K562 (cell line): ENCODE measurements at regions not wholly inside any gene's neighbourhood (a gene's known extent, or its start where the extent isn't known, plus 50 kb on each side); places are given as distances from the start of the nearest gene placed in this dataset.

Experiments used
- ATAC-seq: fragments of 200-7000 bp; cut with Tn5 transposase; 3 replicates; pipeline ENCODE4 v1.9.1; 2020; ENCODE audit warnings: moderate library complexity
- BruUV-seq: library from RNA; stranded (reverse); fragments of 400-500 nt; replicated peaks from 2 replicates; lab custom pipeline; 2021; lab: Mats Ljungman, UMichigan
- CTCF ChIA-PET: fragments of 300-600 bp; formaldehyde crosslinking; extraction: SDS; loops from one replicate; lab custom pipeline; 2021; ENCODE audit warnings: low intra/inter-chr PET ratio; lab: Yijun Ruan, JAX
- POLR2A ChIA-PET: fragments of 300-600, 350-650 bp; sonication (Branson Sonifier 250); formaldehyde crosslinking; extraction: SDS; loops from one replicate; lab custom pipeline; 2021; ENCODE audit warnings: antibody characterized with exemption, inconsistent platforms; lab: Yijun Ruan, JAX
- DNase-seq, 4 experiments: peaks; one replicate each; pipeline versions ENCODE4 v3.0.0 to v3.0.0-alpha.2; 2011 to 2018; ENCODE audit warnings: low spot score in 3 of 4, mixed read lengths in 3 of 4; ENCODE audit errors: extremely low read depth in 1 of 4
- FAIRE-seq: peaks from 2 replicates; lab custom pipeline; 2011; peaks lifted over from hg19 to GRCh38; lab: Jason Lieb, UNC
- H2AFZ ChIP-seq: 2 replicates; pipeline ENCODE4 v1.6.0; 2011; ENCODE audit warnings: low read depth, low read length, control low read depth, inconsistent platforms
- H3K27ac ChIP-seq: fragments of 200-600 bp; 3 replicates; pipeline ENCODE4 v1.8.0; 2011; ENCODE audit warnings: low read depth, mild to moderate bottlenecking, control low read depth, inconsistent platforms, low read length, moderate library complexity, mixed read lengths; ENCODE audit errors: extremely low read depth
- H3K27me3 ChIP-seq, 2 experiments: fragments of 300-600 bp in 1 of 2; 2 replicates in 1 of 2; 3 replicates in 1 of 2; pipeline versions ENCODE4 v1.6.0 to v1.8.0; 2011; ENCODE audit warnings: inconsistent platforms in 2 of 2, low read length in 2 of 2, mild to moderate bottlenecking in 1 of 2, mixed read lengths in 1 of 2, moderate library complexity in 1 of 2; ENCODE audit not compliant: control insufficient read depth in 2 of 2, insufficient read depth in 2 of 2
- H3K36me3 ChIP-seq: fragments of 300-600 bp; 3 replicates; pipeline ENCODE4 v1.8.0; 2011; ENCODE audit warnings: mild to moderate bottlenecking, low read length, inconsistent platforms; ENCODE audit not compliant: control insufficient read depth, insufficient read depth
- H3K4me1 ChIP-seq, 2 experiments: fragments of 200-600 bp in 1 of 2; replicated peaks in 1 of 2; 2 replicates in 1 of 2; 3 replicates in 1 of 2; pipeline versions ENCODE4 v1.5.1 to v1.8.0; 2011; ENCODE audit warnings: inconsistent platforms in 2 of 2, low read length in 2 of 2, mild to moderate bottlenecking in 1 of 2, mixed read lengths in 1 of 2, moderate library complexity in 1 of 2; ENCODE audit not compliant: control insufficient read depth in 2 of 2, insufficient read depth in 2 of 2
- H3K4me2 ChIP-seq: 2 replicates; pipeline ENCODE4 v1.6.1; 2011; ENCODE audit warnings: low read length, control low read depth, inconsistent platforms, mixed read lengths; ENCODE audit not compliant: insufficient read depth
- H3K4me3 ChIP-seq: fragments of 200-600 bp; sonication (generic), shearing (Covaris generic); 2 replicates; pipeline ENCODE4 v1.5.1; 2016; ENCODE audit warnings: control low read depth, inconsistent platforms
- H3K79me2 ChIP-seq: fragments of 200-600 bp; 3 replicates; pipeline ENCODE4 v1.8.0; 2011; ENCODE audit warnings: low read length, inconsistent platforms; ENCODE audit not compliant: control insufficient read depth, insufficient read depth
- H3K9ac ChIP-seq, 2 experiments: 2 replicates each; pipeline versions ENCODE4 v1.6.0 to v1.6.1; 2011; ENCODE audit warnings: low read depth in 2 of 2, low read length in 2 of 2, control low read depth in 1 of 2, inconsistent platforms in 1 of 2, mild to moderate bottlenecking in 1 of 2, mixed read lengths in 1 of 2; ENCODE audit not compliant: insufficient read depth in 1 of 2
- H3K9me1 ChIP-seq: one replicate; pipeline ENCODE4 v1.6.0; 2011; ENCODE audit warnings: inconsistent platforms, mild to moderate bottlenecking, low read length, moderate library complexity; ENCODE audit not compliant: control insufficient read depth, insufficient read depth
- H3K9me3 ChIP-seq: replicated peaks from 2 replicates; pipeline ENCODE4 v1.5.1; 2011; ENCODE audit warnings: low read depth, low read length, inconsistent platforms; ENCODE audit not compliant: control insufficient read depth, insufficient read depth
- H4K20me1 ChIP-seq: replicated peaks from 2 replicates; pipeline ENCODE4 v1.6.1; 2011; ENCODE audit warnings: low read length, inconsistent platforms, mixed read lengths; ENCODE audit not compliant: control insufficient read depth, insufficient read depth
- ARID3B ChIP-seq: fragments of 250-450 bp; sonication (Bioruptor Pico); IDR thresholded peaks from 2 replicates; pipeline ENCODE4 v1.4.0; 2020; ENCODE audit warnings: borderline replicate concordance
- GTF2A2 ChIP-seq: IDR thresholded peaks from 2 replicates; pipeline ENCODE4 v1.6.1; 2016; ENCODE audit warnings: mild to moderate bottlenecking, missing genetic modification characterization, missing compliant biosample characterization
- HMG20B ChIP-seq: fragments of 250-450 bp; sonication (Bioruptor Pico); IDR thresholded peaks from 2 replicates; pipeline ENCODE4 v1.5.0; 2021; ENCODE audit warnings: mild to moderate bottlenecking
- TAF9B ChIP-seq: fragments of 450-650 bp; IDR thresholded peaks from 2 replicates; pipeline ENCODE4 v1.6.1; 2018; ENCODE audit warnings: mild to moderate bottlenecking; ENCODE audit not compliant: partially characterized antibody
- ZC3H8 ChIP-seq: fragments of 450-650 bp; IDR thresholded peaks from 2 replicates; pipeline ENCODE4 v1.6.1; 2017
- ZNF133 ChIP-seq: fragments of 250-450 bp; sonication (Bioruptor Pico); IDR thresholded peaks from 2 replicates; pipeline ENCODE4 v1.4.0; 2020; ENCODE audit warnings: mild to moderate bottlenecking
- ZNF143 ChIP-seq: sonication (generic); formaldehyde crosslinking; IDR thresholded peaks from 2 replicates; pipeline ENCODE4 v1.9.0; 2022; ENCODE audit warnings: mild to moderate bottlenecking, missing genetic modification reagents
- ZNF197 ChIP-seq: fragments of 200-800 bp; sonication (Bioruptor generic); IDR thresholded peaks from 2 replicates; pipeline ENCODE4 v1.6.1; 2016; ENCODE audit warnings: low read depth, missing genetic modification characterization, missing compliant biosample characterization
- ZNF740 ChIP-seq, 3 experiments: fragments of 200-800 bp in 1 of 3; sonication (Bioruptor generic) in 1 of 3; sonication (generic) in 1 of 3; formaldehyde crosslinking in 1 of 3; IDR thresholded peaks; 2 replicates each; pipeline versions ENCODE4 v1.6.1 to v1.8.0; 2016 to 2022; ENCODE audit warnings: mild to moderate bottlenecking in 2 of 3, missing compliant biosample characterization in 2 of 3, missing genetic modification characterization in 2 of 3, missing genetic modification reagents in 1 of 3
- WGBS: fragments of 100-300 bp; shearing (Covaris generic); methylation state at CpG from one replicate; pipeline ENCODE4 v1.1.6; 2016; ENCODE audit warnings: low coverage, mixed read lengths; ENCODE audit not compliant: insufficient coverage; ENCODE audit errors: missing lambda C conversion rate; 5-methylcytosine and 5-hydroxymethylcytosine counted together
- in situ Hi-C: fragments of 300-500 bp; cut with MboI; formaldehyde crosslinking; loops from 4 replicates; pipeline ENCODE4 v1.15.0; 2018; ENCODE audit warnings: inconsistent platforms, mixed read lengths
- intact Hi-C: fragments of 100-400 bp; cut with micrococcal nuclease; formaldehyde crosslinking; loops from 2 replicates; pipeline ENCODE4 v1.14.2; 2022
- TF ChIP-seq, protein P1 (sequence below): sonication (generic); formaldehyde crosslinking; IDR thresholded peaks from 2 replicates; pipeline ENCODE4 v1.8.0; 2023; ENCODE audit warnings: missing genetic modification reagents, mild to moderate bottlenecking, borderline replicate concordance
- TF ChIP-seq, protein P2 (sequence below): fragments of 450-650 bp; IDR thresholded peaks from 2 replicates; pipeline ENCODE4 v1.6.1; 2017; ENCODE audit warnings: antibody characterized with exemption, mild to moderate bottlenecking

DNA sequence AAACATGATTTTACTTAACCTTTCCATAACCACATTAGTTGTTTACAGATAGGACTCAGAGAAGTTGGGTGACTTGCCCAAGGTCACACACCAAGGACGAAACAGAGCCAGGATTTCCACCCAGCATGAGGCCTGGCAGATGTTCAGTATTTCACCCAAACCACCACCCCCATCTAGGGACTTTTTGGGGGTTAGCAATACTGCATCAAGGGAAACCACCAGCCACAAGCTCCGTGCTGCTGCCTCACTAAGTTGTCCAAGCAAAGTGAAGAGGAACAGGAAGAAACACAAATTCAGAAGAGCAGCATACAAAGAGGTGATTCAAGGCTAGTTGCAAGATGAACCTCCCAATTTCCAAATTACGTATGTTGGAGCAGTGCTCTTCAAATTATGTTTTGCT is 219.6 kb upstream of the RORB start:
- ATAC-seq: no peak
- Histone ChIP-seq H4K20me1 (no peaks in the 10 kb centered on the region), H3K9me1 (no peaks in the 10 kb centered on the region), H2AFZ (no peak overlapping the region), H3K27me3 (no peaks in the 10 kb centered on the region), H3K79me2 (no peaks in the 10 kb centered on the region), H3K4me3 (no peak overlapping the region), H3K27ac (no peak overlapping the region), H3K9ac (no peak overlapping the region), H3K9me3 (no peaks in the 10 kb centered on the region), H3K4me1 (no peaks in the 10 kb centered on the region), H3K36me3 (no peaks in the 10 kb centered on the region), H3K4me2 (no peak overlapping the region)
- in situ Hi-C loops: no loop called here
- ChIA-PET CTCF (no interaction called here), POLR2A (no interaction called here)
- FAIRE-seq: no peak
- 0% methylated on average over 3 of the region's 3 CpGs for WGBS
- intact Hi-C loops: no loop called here
- DNase-seq: no peak
- BruUV-seq: no TSS peak
- TF ChIP-seq ARID3B (CRISPR knock-in tag): no peak
- TF ChIP-seq ZNF143 (CRISPR knock-in tag): no peak
- no peak for TF ChIP-seq ZNF740 (CRISPR knock-in tag; IDR thresholded peaks at IDR 0.05)
- TF ChIP-seq ZNF740 (tag; IDR thresholded peaks at IDR 0.05): no peak
- no peak for TF ChIP-seq ZC3H8
- no peak for TF ChIP-seq ZNF133
- TF ChIP-seq, protein P1, sequence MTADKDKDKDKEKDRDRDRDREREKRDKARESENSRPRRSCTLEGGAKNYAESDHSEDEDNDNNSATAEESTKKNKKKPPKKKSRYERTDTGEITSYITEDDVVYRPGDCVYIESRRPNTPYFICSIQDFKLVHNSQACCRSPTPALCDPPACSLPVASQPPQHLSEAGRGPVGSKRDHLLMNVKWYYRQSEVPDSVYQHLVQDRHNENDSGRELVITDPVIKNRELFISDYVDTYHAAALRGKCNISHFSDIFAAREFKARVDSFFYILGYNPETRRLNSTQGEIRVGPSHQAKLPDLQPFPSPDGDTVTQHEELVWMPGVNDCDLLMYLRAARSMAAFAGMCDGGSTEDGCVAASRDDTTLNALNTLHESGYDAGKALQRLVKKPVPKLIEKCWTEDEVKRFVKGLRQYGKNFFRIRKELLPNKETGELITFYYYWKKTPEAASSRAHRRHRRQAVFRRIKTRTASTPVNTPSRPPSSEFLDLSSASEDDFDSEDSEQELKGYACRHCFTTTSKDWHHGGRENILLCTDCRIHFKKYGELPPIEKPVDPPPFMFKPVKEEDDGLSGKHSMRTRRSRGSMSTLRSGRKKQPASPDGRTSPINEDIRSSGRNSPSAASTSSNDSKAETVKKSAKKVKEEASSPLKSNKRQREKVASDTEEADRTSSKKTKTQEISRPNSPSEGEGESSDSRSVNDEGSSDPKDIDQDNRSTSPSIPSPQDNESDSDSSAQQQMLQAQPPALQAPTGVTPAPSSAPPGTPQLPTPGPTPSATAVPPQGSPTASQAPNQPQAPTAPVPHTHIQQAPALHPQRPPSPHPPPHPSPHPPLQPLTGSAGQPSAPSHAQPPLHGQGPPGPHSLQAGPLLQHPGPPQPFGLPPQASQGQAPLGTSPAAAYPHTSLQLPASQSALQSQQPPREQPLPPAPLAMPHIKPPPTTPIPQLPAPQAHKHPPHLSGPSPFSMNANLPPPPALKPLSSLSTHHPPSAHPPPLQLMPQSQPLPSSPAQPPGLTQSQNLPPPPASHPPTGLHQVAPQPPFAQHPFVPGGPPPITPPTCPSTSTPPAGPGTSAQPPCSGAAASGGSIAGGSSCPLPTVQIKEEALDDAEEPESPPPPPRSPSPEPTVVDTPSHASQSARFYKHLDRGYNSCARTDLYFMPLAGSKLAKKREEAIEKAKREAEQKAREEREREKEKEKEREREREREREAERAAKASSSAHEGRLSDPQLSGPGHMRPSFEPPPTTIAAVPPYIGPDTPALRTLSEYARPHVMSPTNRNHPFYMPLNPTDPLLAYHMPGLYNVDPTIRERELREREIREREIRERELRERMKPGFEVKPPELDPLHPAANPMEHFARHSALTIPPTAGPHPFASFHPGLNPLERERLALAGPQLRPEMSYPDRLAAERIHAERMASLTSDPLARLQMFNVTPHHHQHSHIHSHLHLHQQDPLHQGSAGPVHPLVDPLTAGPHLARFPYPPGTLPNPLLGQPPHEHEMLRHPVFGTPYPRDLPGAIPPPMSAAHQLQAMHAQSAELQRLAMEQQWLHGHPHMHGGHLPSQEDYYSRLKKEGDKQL (CRISPR knock-in tag): no peak
- TF ChIP-seq, protein P2, sequence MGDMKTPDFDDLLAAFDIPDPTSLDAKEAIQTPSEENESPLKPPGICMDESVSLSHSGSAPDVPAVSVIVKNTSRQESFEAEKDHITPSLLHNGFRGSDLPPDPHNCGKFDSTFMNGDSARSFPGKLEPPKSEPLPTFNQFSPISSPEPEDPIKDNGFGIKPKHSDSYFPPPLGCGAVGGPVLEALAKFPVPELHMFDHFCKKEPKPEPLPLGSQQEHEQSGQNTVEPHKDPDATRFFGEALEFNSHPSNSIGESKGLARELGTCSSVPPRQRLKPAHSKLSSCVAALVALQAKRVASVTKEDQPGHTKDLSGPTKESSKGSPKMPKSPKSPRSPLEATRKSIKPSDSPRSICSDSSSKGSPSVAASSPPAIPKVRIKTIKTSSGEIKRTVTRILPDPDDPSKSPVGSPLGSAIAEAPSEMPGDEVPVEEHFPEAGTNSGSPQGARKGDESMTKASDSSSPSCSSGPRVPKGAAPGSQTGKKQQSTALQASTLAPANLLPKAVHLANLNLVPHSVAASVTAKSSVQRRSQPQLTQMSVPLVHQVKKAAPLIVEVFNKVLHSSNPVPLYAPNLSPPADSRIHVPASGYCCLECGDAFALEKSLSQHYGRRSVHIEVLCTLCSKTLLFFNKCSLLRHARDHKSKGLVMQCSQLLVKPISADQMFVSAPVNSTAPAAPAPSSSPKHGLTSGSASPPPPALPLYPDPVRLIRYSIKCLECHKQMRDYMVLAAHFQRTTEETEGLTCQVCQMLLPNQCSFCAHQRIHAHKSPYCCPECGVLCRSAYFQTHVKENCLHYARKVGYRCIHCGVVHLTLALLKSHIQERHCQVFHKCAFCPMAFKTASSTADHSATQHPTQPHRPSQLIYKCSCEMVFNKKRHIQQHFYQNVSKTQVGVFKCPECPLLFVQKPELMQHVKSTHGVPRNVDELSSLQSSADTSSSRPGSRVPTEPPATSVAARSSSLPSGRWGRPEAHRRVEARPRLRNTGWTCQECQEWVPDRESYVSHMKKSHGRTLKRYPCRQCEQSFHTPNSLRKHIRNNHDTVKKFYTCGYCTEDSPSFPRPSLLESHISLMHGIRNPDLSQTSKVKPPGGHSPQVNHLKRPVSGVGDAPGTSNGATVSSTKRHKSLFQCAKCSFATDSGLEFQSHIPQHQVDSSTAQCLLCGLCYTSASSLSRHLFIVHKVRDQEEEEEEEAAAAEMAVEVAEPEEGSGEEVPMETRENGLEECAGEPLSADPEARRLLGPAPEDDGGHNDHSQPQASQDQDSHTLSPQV: no peak
- TF ChIP-seq ZNF197 (CRISPR knock-in tag): no peak
- TF ChIP-seq HMG20B (CRISPR knock-in tag): no peak
- no peak for TF ChIP-seq TAF9B
- TF ChIP-seq GTF2A2 (tag): no peak
